Body of pancreas (tissue), 4 donors: ENCODE measurements at regions not wholly inside any gene's neighbourhood (a gene's known extent, or its start where the extent isn't known, plus 50 kb on each side); places are given as distances from the start of the nearest gene placed in this dataset.

Experiments
- CTCF ChIP-seq, 7 experiments: fragments of 450-650 bp in 4 of 7; fragments of 200-600 bp in 3 of 7; sonication (generic) in 3 of 7; IDR thresholded peaks; one replicate each; pipeline ENCODE4 v1.5.1; 2016 to 2019; ENCODE audit warnings: antibody characterized with exemption in 7 of 7
- POLR2A ChIP-seq, 3 donors: fragments of 450-650 bp; IDR thresholded peaks; one replicate each; pipeline ENCODE4 v1.6.1; 2016; ENCODE audit warnings: antibody characterized with exemption in 3 of 3, mild to moderate bottlenecking in 2 of 3

DNA sequence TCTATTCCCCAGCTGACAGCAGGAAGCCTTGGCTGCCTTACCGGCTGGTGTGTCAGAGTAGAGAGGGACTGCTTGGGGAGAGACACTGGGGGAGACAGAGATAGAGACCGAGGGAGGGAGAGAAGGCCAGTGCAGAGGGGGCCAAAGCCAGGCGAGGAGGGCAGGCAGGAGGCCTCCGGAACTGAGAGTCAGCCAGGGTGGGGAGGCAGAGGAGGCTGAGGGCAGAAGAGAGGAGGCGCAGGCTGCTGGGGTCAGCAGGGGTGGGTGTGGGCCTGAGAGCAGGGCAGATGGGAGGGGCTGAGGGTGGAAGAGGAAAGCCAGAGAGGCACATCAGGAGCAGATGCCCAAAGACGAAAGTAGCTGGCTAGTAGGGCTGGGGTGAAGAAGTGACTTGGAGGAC lies 57.2 kb upstream of the PAX2 start:
- no peak for TF ChIP-seq POLR2A (IDR thresholded peaks at IDR 0.05)
- TF ChIP-seq CTCF (IDR thresholded peaks at IDR 0.05) = no peak
